NCI-H524 (cell line): ENCODE measurements at regions not wholly inside any gene's neighbourhood (a gene's known extent, or its start where the extent isn't known, plus 50 kb on each side); places are given as distances from the start of the nearest gene placed in this dataset.

Experiments
- DNase-seq, 2 experiments: peaks; one replicate each; lab custom pipeline; 2025; lab: John Stamatoyannopoulos, UW

DNA sequence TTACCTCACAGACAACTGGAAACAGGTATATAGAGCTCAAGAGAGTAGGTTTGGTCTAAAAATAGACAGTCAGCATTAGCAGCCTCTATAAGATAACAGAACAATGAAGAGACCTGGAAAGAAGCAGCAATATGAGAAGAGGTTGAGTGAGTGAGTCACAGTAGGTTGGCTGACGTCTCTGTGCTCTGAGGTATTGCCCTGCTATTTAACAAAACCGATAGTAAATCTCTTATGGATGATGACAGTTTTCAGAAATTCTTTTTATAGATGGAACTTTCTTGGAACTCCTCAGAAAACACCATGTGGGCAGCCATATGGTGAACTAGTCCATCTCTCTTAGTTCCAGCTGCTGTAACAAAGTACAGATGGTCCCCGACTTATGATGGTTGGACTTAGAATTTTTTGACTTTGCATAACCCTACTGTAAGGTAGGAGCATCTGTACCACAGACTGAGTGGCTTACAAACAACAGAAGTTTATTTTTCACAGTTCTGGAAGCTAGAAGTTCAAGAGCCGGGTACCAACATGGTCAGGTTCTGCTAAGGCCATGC lies 123.5 kb downstream of the MBD2 start:
- DNase-seq, result peak; percentile 87 to 94

DNA sequence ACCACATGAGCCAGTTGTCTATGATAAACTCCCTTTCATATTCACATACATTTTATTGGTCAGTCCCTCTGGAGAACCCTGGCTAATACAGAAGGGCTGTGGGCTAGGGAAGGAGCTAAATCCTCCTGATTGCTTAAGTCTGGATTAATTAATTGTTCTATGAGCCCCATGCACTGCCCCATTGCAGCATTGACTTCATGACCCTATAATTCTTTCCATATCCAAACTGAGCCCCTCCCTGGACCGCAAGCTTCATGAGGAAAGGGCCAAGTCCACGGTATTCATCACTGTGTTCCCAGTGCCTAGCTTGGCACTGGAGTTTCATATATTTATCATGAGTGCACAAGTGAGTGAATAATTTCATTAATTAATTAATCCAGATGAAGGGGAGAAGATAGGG lies 124.0 kb downstream of the MBD2 start:
- no peak for DNase-seq

DNA sequence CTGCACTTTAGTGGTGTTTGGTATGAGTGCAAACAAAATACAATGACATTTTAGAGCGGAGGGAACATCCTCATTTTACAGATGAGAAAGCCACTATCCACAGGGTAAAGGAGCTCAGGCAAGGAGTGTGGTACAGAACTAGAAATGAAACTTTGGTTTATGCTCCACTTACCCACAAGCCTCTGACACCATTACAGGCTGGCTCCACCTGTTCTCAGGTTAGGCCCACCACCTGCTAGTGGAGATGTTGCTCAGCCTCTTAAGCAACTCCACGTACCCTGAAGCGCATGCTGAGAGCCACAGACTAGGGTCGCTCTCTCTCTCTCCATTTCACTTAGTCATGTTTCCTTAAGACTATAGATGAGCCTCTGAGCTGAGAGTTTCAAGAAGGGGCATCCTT lies 130.0 kb downstream of the MBD2 start:
- no peak for DNase-seq

DNA sequence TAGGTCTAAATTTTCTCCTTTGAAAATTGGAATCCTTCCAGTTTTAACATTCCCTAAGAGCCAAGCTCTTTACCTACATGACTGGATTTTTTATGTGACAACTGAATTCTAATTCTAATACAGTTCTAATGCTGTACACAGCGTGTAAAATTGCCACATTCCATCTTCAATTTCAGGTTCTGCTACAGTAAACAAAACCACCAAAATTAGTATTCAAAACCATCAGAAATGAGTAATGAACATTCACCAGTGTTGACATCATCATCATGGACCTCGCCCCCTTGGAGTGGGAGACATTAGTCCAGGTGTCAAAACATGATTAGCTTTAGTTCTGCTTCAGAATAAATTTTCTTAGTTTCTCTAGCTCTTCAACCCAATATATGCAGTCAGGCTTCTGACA lies 133.6 kb downstream of the MBD2 start:
- no peak for DNase-seq

DNA sequence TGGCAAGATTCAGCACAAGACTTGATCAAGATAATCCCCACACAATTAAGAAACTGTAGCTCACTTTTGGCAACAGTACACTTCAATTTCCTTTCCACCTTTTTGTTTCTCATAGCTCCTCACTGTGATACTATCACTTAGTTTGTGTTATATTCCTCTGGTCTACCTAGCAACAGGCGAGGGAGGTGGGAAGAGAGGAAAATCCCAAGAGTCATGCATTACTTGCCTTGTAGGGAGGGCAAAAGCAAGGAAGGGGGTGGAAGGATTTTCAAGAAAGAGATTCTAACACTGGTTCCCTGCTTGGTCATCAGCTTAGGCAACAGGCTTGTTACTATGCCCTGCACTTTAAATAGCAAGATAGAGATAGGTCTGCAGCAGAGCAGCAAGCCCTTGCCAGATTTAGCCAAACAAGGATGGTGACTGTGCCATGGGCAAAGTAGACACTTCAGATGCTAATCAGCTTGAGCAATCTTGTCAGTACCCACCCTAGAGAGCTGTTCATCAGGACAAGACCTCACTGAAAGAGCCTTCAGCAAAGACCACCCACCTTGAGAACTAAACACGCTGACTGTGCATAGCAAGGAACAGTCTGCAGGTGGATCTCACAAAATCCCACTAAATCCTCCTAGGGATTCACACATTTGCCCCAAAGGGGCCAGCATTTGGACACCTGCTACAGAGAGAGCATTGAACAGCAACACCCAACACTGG lies 134.6 kb downstream of the MBD2 start:
- peak in 1 of 2 experiments; percentile 43 for DNase-seq

DNA sequence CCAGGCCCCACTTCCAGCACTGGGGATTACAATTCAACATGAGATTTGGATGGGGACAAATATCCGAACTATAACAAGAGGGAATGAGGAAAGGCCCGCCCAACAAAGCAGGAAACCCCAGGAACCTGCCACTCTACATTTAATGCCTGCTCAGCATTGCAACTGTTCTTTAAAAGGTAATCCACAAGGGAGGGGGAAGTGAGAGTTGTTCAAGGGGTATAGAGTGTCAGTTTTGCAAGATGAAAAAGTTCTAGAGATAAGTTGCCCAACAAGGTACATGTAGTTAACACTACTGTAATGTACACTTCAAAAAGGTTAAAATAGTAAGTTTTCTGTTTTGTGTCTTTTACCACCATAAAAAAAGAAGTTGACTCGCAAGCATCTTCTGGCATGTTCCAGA lies 137.6 kb downstream of the MBD2 start:
- DNase-seq, result no peak

DNA sequence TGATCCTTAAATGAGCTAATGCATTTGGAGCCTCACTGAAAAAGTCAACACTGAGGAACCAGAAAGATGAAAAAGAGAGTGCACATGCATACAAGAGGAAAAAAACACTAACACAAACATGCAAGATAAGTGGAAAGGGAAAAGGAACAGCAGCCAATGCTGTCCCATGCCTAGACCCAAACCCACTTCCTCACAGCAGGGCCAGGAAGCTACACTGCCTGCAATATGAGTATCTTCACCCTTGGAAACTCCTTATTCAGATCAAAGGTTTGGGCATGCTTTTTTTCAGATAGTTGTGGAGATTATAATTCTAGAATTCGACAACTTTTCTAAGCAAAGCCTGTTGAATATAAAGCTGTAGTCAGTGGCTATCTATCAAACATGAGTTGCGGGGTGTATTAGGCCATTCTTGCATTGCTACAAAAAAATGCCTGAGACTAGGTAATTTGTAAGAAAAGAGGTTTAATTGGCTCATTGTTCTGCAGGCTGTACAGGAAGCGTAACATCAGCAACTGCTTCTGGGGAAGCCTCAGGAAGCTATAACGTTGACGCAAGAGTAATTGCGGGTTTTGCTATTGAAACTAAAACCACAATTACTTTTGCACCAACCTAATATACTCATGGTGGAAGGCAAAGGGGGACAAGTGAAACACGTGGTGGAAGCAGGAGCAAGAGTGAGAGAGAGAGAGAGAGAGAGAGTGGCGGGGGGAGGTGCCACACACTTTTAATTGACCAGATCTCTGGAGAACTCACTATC lies 138.2 kb downstream of the MBD2 start:
- no peak for DNase-seq

DNA sequence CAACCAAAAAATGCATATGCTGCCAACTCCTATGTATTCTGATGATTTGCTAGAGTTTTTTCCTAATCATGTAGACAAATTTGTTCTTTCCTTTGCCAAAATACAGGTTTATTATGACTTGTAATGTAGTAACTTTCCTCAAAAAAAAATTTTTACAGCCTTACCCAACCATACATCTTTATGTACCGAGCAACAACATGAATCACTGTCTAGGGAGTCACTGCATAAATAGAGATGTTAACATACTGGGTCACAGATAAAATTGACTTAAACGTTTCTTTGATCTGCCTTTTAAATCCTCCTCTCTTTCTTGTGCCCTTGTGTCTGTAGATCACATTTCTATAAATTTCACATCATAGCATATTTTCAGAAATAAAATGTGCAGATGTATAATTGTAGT lies 143.6 kb downstream of the MBD2 start:
- no peak for DNase-seq

DNA sequence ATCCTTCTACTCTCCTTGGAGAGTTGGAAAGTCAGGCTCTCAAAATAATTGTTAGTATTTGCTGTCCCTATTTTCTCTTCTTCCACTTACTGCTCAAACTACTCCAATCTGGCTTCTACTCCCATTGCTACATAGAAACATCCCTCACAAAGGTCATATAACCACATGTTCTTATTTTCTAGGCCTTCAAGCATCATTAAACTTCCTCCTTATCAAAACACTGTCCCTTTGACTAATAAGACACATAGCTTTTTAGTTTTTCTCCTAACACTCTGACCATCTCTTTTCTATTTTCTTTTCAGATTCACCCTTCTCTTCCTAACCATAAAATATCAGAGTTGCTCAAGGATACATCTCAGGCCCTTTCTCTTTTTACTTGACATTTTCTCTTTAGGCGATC lies 148.3 kb downstream of the MBD2 start:
- DNase-seq, result no peak

DNA sequence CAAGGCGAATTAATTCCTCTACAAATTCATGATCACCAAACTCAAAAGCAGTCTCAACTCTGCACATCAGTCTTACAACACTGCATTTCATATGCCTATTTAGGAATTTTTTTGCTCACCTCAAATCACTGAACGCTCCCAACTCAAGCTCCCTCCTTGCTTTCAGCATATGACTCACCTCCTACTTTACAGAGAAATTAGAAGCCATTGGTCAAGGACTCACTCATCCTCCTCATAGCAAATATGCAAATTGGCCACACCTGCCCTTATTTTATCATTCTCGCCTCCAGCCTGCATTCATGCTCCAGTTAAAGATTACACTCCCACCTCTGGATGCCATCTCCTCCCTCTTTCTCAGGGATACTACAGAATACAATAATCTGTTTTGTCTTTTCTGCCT lies 148.8 kb downstream of the MBD2 start:
- no peak for DNase-seq

DNA sequence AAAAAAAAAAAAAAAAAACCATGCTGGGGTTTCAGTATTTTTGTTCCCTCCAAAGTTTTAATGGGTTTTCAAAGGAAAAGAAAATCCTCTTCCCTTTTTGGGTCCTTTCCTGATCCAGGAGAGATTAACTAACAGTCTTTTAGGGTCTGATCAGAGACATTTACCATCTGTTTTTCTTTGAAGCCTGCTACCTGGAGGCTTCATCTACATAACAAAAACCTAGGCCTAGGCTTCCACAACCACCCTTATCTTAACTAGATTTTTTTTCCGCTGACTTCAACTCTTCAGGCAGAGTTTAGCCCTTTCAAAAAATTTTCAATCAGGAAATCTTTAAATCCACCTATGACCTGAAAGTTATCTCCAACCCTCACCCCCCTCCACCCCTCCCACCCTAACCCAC lies 154.7 kb downstream of the MBD2 start:
- no peak for DNase-seq

DNA sequence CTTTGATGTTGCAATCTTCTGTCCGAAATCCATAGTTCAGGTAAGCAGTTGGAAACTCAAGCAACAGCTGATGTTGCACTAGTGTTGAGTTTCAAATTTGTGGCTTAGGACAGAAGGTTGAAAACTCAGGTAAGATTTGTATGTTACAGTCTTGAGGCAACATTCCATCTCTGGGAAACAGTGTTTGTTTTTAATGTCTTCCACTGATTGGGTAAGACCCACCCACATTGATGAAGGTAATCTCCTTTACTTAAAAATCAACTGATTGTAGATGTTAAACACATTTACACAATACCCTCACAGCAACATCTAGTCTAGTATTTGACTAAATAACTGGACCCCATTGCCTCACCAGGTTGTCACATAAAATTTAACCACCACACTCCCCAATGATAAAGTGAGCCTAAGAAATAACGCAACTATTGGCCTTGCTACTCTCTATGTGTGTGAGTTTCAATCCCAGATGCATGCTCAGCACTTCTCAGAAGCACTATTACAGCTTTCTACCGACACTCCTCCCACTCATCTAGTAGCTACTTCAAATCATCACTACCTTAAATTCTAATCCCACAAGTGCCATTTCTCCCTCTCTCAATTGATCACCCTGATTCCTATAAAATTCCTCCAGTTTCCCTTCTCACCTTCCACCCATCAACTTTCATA lies 164.0 kb downstream of the MBD2 start:
- no peak for DNase-seq

DNA sequence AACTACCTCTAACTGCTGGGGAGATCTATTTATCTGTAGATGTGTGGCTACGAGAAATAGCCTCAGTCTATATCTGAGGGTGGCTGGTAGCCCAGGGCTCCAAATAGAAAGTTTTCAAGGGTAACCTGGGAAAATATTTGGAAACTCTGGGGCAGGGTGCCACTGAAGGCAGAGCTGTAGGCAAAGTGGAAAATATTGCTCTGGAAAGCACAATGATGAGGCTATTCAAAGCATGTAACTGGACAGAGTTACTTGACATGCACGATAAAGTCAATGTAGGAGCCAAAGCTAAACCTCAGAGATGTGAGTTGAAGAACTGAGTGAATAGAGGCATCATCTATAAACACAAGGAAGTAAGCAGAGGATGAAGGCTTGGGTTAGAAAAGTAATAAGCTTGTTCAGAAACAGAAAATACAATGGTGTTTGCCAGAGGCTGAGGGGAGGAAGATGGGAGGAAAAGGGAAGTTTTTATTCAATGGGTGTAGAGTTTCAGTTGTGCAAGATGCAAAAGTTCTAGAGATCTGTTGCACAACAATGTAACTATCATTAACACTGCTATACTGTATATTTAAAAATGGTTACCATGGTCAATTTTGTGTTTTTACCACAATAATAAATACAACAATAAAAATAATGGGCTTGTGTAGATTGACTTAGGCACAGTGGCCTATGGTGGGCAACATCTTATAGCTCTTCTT lies 171.6 kb downstream of the MBD2 start:
- DNase-seq, result no peak

DNA sequence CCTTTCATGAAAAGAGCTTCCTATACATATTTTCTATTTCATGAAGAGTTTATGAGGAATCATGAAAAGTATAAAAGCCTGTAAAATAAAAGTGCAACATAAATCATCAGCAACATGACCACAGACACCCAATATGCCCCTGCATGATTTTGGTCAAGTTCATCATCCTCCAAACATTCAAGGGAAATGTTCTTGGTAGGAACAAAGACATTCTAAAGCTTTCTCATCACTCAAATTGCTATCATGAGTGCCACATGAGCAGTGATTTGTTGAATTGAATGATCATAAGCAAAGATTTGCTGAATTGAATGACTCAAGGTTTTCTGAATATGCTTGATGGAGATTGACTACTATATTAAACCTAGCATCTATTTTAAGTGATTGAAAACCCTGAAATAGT lies 172.2 kb downstream of the MBD2 start:
- DNase-seq, result no peak

DNA sequence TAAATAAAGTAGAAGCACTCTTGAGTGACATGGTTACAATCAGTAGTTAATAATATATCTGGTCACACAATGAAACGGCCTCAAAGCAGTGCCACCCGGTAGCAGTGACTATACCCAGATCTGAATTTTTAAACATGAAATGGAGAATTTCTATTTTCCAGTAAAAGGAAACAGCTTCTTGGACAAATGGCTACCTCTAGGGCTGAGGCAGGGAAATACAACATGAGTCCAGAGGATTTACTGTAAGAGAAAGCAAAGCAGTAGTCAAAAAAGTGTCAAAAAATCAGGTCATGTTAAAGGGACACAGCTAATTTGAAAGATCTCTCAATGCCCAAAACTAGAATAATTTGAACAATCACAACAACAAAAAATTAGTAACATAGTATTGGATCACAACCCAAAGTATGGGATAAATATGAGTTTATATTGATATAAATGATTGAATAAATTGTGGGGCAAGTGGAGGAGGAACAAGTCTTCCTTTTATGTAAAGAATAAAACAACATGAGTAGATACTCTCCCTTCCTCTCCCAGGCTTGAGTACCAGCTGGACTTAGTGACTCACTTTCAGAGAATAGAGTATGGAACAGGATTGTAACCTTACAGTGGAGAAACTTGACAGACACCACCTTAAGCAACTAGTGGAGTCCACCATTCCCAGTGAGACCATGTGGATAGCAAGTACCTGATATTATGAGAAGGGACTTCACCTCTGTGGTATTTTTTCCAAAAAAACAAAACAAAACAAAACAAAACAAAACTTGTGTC lies 180.8 kb downstream of the MBD2 start:
- no peak for DNase-seq

DNA sequence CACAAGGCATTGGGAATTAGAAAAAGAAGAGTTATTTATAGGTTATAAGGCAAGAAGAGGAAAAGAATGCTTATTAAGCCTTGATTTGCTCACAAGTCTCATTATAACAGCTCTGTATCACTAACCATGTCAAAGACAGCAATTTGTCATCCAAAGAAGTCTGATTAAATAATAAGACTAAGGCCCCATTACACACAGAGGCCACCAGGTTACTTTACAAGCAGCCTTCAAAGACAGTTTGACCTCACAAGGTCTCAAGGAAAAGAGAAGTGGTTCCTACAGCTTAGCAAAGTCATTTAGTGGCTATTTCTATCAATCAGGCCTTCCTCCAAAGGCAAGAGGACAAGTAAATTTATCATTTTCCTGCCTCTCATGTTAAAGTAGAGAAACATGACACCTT lies 188.5 kb downstream of the MBD2 start:
- DNase-seq, result peak in 1 of 2 experiments; percentile 54

DNA sequence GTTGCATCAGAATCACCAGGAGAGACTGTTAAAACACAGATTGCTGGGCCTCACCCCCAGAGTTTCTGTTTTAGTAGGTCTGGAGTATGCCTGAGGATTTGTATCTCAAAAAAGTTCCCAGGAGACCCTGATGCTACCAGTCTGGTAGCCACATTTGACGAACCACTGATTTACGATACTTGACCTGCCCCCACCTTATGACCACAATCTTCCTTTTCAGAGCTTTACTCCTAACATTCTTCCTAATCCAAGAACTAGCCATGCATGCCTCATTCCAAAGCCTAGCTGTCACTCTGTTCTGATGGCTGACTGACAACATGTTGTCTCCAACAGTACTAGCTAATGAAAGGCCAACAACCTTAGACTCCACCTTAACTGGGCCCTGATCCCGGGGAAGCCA lies 191.4 kb downstream of the MBD2 start:
- no peak for DNase-seq

DNA sequence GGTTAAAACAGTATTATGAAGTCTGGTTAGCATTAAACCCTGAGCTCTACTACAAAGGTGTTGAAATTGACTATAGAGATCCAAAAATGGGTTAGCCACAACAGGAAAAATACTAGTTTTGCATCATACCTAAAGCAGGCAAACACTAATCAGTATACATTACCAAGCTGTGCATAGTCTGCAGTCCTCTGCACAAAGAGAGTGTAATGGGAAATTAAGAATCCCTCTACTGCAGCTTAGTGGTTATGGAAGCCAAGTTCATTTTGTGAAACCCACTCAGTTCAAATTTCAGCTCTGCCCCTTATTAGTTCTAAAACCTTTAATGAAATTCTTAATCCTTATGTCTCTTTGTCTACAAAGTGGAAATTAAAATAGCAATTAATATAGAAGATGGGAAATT lies 192.1 kb downstream of the MBD2 start:
- DNase-seq, result no peak

DNA sequence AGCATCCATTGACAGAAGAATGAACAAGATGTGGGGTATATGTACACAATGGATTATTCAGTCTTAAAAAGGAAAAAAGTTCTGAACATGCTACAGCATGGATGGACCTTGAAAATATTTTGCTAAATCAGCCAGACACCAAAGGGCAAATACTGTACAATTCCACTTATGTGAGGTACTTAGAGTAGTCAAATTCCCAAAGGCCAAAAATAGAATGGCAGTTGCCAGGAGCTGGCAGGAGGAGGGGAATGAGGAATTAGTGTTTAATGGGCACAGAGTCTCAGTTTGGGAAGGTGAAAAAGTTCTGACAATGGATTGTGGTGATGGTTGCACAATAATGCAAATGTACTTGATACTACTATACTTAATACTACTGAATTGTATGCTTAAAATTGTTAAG lies 193.2 kb downstream of the MBD2 start:
- DNase-seq, result no peak

DNA sequence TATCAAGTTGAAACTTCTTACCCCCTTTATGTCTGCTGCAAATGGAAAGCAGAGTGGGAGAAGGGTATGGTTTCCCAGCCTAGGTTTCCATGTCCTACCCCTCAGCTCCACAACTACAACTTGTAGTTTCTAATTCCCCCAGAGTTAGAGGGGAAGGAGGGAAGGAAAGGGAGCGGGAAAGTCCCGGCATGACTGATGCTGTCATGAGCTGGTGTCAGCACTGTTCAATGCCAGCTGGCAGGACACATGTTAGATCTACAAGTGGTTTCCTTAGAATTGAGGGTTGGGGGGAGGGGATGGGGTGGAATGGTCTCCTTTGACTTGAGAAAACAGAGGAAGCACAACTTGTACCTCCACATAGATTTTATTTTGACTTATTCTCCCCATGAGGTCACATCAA lies 194.0 kb downstream of the MBD2 start:
- no peak for DNase-seq

DNA sequence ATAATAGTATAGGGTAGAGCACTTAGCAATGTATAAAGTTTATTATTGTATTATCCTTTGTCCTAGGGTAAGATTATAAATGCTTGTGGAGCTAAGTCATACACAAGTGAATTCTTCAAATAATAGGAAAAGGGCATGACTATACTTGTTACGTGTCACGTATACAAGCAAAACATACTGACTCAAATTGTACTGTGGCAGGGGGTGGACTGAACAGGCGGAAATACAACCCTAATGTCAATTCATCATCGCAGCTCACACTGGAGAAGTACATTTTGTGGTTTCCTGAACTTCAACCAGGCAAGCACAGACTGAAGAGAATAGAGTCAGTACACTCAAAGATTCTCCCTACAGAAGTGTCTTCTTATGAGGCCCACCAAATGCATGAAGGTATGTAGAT lies 201.0 kb downstream of the MBD2 start:
- DNase-seq, result no peak

DNA sequence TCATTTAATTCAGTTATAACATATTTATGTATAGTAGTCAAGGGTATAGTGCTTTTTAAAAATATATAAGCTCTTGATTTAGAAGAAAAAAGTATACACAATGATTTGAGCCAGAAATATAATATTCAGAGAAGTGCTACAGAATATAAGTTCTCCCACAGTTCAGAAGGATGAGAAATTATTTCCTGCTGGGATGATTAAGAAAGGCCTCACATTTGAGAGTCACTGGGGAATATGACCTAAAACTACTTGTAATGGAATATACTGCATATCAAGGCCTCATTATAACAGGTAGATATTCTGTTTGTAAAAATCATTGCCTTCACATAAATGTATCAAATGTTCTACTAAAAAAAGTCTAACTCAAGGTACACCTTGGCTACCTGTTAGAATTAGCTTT lies 203.5 kb downstream of the MBD2 start:
- no peak for DNase-seq
